NT2/D1 (cell line): ENCODE measurements at regions not wholly inside any gene's neighbourhood (a gene's known extent, or its start where the extent isn't known, plus 50 kb on each side); places are given as distances from the start of the nearest gene placed in this dataset.
"Not testable (repeated sequence)": the region's sequence is repeated elsewhere in the genome, so short reads cannot be mapped to it uniquely, and the experiment has no call there.

Experiments
- DNase-seq: peaks from one replicate; pipeline ENCODE4 v3.0.0-alpha.2; 2011; ENCODE audit warnings: low read depth, low spot score
- H3K27me3 ChIP-seq: 2 replicates; pipeline ENCODE4 v1.6.0; 2011; ENCODE audit warnings: mild to moderate bottlenecking; ENCODE audit not compliant: insufficient read length, insufficient read depth
- H3K36me3 ChIP-seq: 2 replicates; pipeline ENCODE4 v1.6.1; 2011; ENCODE audit warnings: mild to moderate bottlenecking, low read length, mixed read lengths; ENCODE audit not compliant: insufficient read depth, insufficient read length
- H3K4me1 ChIP-seq: 2 replicates; pipeline ENCODE4 v1.5.1; 2011; ENCODE audit not compliant: insufficient read depth, insufficient read length
- H3K4me3 ChIP-seq: 2 replicates; pipeline ENCODE4 v1.5.1; 2011; ENCODE audit warnings: low read depth; ENCODE audit not compliant: insufficient read length
- H3K9ac ChIP-seq: 2 replicates; pipeline ENCODE4 v1.6.0; 2011; ENCODE audit warnings: low read depth; ENCODE audit not compliant: insufficient read length
- H3K9me3 ChIP-seq: 2 replicates; pipeline ENCODE4 v1.5.1; 2011; ENCODE audit warnings: mild to moderate bottlenecking, low read length; ENCODE audit not compliant: insufficient read depth
- SUZ12 ChIP-seq: IDR thresholded peaks from 2 replicates; pipeline ENCODE4 v1.6.1; 2011; ENCODE audit not compliant: insufficient read length, insufficient read depth; ENCODE audit errors: extremely low read depth
- YY1 ChIP-seq: IDR thresholded peaks from 2 replicates; pipeline ENCODE4 v1.6.1; 2011; ENCODE audit not compliant: insufficient read length, insufficient read depth
- ZNF274 ChIP-seq: IDR thresholded peaks from 2 replicates; pipeline ENCODE4 v1.6.1; 2011; ENCODE audit warnings: mild to moderate bottlenecking, low read depth, low read length

GRCh38 chr4:159024266-159024665, 78.6 kb upstream of the RAPGEF2 start:
- TF ChIP-seq SUZ12: no peak
- TF ChIP-seq ZNF274: no peak
- no peak for TF ChIP-seq YY1
- Histone ChIP-seq H3K4me1 (no peaks in the 10 kb centered on the region), H3K9me3 (no peaks in the 10 kb centered on the region), H3K27me3 (no peaks in the 10 kb centered on the region), H3K9ac (no peak overlapping the region), H3K4me3 (no peak overlapping the region), H3K36me3 (no peaks in the 10 kb centered on the region)
- no peak for DNase-seq

GRCh38 chr4:159024828-159025227, 78.1 kb upstream of the RAPGEF2 start:
- no peaks in the 10 kb centered on the region for H3K36me3 ChIP-seq
- H3K4me3 ChIP-seq: no peak overlapping the region
- TF ChIP-seq SUZ12 (no peak), ZNF274 (no peak), YY1 (no peak)
- no peaks in the 10 kb centered on the region for H3K27me3 ChIP-seq
- no peak overlapping the region for H3K9ac ChIP-seq
- H3K9me3 ChIP-seq: no peaks in the 10 kb centered on the region
- DNase-seq: no peak
- no peaks in the 10 kb centered on the region for H3K4me1 ChIP-seq

GRCh38 chr4:159026329-159026728, 76.5 kb upstream of the RAPGEF2 start:
- no peak for TF ChIP-seq SUZ12
- TF ChIP-seq ZNF274: no peak
- TF ChIP-seq YY1: no peak
- no peaks in the 10 kb centered on the region for H3K36me3 ChIP-seq
- no peaks in the 10 kb centered on the region for H3K27me3 ChIP-seq
- H3K9ac ChIP-seq: no peak overlapping the region
- no peak overlapping the region for H3K4me3 ChIP-seq
- no peaks in the 10 kb centered on the region for H3K4me1 ChIP-seq
- no peak for DNase-seq
- no peaks in the 10 kb centered on the region for H3K9me3 ChIP-seq

GRCh38 chr4:159027535-159027934, 75.3 kb upstream of the RAPGEF2 start:
- no peaks in the 10 kb centered on the region for H3K9me3 ChIP-seq
- TF ChIP-seq YY1: no peak
- no peak for TF ChIP-seq SUZ12
- TF ChIP-seq ZNF274: no peak
- no peaks in the 10 kb centered on the region for H3K36me3 ChIP-seq
- no peaks in the 10 kb centered on the region for H3K4me1 ChIP-seq
- no peak overlapping the region for H3K9ac ChIP-seq
- DNase-seq: no peak
- no peak overlapping the region for H3K4me3 ChIP-seq
- H3K27me3 ChIP-seq: no peaks in the 10 kb centered on the region

- Histone ChIP-seq H3K9me3 (no peaks in the 10 kb centered on the region), H3K36me3 (no peaks in the 10 kb centered on the region), H3K9ac (no peak overlapping the region), H3K4me1 (no peaks in the 10 kb centered on the region), H3K27me3 (no peaks in the 10 kb centered on the region), H3K4me3 (no peak overlapping the region)
- no peak for TF ChIP-seq ZNF274
- TF ChIP-seq YY1: no peak
- no peak for TF ChIP-seq SUZ12
- no peak for DNase-seq
These were observed 73.4 kb upstream of the RAPGEF2 start for GRCh38 chr4:159029481-159029880.

GRCh38 chr4:159030297-159030696, 72.6 kb upstream of the RAPGEF2 start:
- not testable (repeated sequence) for H3K36me3 ChIP-seq, H3K4me1 ChIP-seq

GRCh38 chr4:159035570-159035969, 67.3 kb upstream of the RAPGEF2 start:
- Histone ChIP-seq H3K9me3 (no peaks in the 10 kb centered on the region), H3K9ac (no peak overlapping the region), H3K36me3 (no peaks in the 10 kb centered on the region), H3K4me3 (no peak overlapping the region), H3K4me1 (no peaks in the 10 kb centered on the region), H3K27me3 (no peaks in the 10 kb centered on the region)
- no peak for DNase-seq
- TF ChIP-seq YY1: no peak
- no peak for TF ChIP-seq ZNF274
- TF ChIP-seq SUZ12: no peak

More at GRCh38 chr4:159030297-159030696, 72.6 kb upstream of the RAPGEF2 start:
- not testable (repeated sequence) for DNase-seq, H3K4me3 ChIP-seq, H3K9me3 ChIP-seq, H3K9ac ChIP-seq, H3K27me3 ChIP-seq

- no peaks in the 10 kb centered on the region for H3K27me3 ChIP-seq
- no peaks in the 10 kb centered on the region for H3K9me3 ChIP-seq
- no peaks in the 10 kb centered on the region for H3K4me1 ChIP-seq
- DNase-seq: no peak
- no peaks in the 10 kb centered on the region for H3K36me3 ChIP-seq
- no peak overlapping the region for H3K9ac ChIP-seq
- no peak overlapping the region for H3K4me3 ChIP-seq
- no peak for TF ChIP-seq SUZ12
- TF ChIP-seq YY1: no peak
- no peak for TF ChIP-seq ZNF274
These were observed 64.3 kb upstream of the RAPGEF2 start for GRCh38 chr4:159038536-159038935.
